SK-N-SH (cell line): ENCODE measurements at regions not wholly inside any gene's neighbourhood (a gene's known extent, or its start where the extent isn't known, plus 50 kb on each side); places are given as distances from the start of the nearest gene placed in this dataset.

ENCODE experiments used
- CTCF ChIA-PET: fragments of 300-600, 350-600 bp; formaldehyde crosslinking; extraction: SDS; loops from one replicate; lab custom pipeline; 2021; lab: Yijun Ruan, JAX
- POLR2A ChIA-PET: fragments of 350-600 bp; sonication (Branson Sonifier 250); formaldehyde crosslinking; extraction: SDS; loops from one replicate; lab custom pipeline; 2020; ENCODE audit warnings: antibody characterized with exemption, inconsistent platforms; lab: Yijun Ruan, JAX
- DNase-seq: peaks from one replicate; pipeline ENCODE4 v3.0.0; 2012
- H2AFZ ChIP-seq: fragments of 200-600 bp; sonication (generic); 2 replicates; pipeline ENCODE4 v1.8.1; 2016; ENCODE audit warnings: antibody characterized with exemption, mild to moderate bottlenecking, low read depth
- H3F3A ChIP-seq: fragments of 200-600 bp; sonication (generic); replicated peaks from 2 replicates; pipeline ENCODE3; 2016; ENCODE audit warnings: antibody characterized with exemption, mild to moderate bottlenecking; ENCODE audit not compliant: insufficient read depth
- H3K27ac ChIP-seq, 2 experiments: fragments of 200-500 bp in 1 of 2; fragments of 200-600 bp in 1 of 2; sonication (Bioruptor generic) in 1 of 2; sonication (generic), shearing (Covaris generic) in 1 of 2; 2 replicates each; pipeline versions ENCODE4 v1.5.1 to v1.6.1; 2014 to 2016; ENCODE audit warnings: low read depth in 2 of 2, inconsistent platforms in 1 of 2, low read length in 1 of 2, mild to moderate bottlenecking in 1 of 2, mixed read lengths in 1 of 2
- H3K27me3 ChIP-seq: fragments of 200-600 bp; sonication (generic), shearing (Covaris generic); 2 replicates; pipeline ENCODE4 v1.6.1; 2016; ENCODE audit warnings: mixed run types; ENCODE audit not compliant: insufficient read depth
- H3K36me3 ChIP-seq, 2 experiments: fragments of 200-500 bp in 1 of 2; fragments of 200-600 bp in 1 of 2; sonication (Bioruptor generic) in 1 of 2; sonication (generic) in 1 of 2; replicated peaks in 1 of 2; 2 replicates each; pipeline versions ENCODE3 to v1.5.1; 2014 to 2016; ENCODE audit warnings: low read length in 1 of 2, mild to moderate bottlenecking in 1 of 2; ENCODE audit not compliant: insufficient read depth in 2 of 2, control insufficient read depth in 1 of 2
- H3K4me1 ChIP-seq, 2 experiments: fragments of 200-500 bp in 1 of 2; fragments of 200-600 bp in 1 of 2; sonication (Bioruptor generic) in 1 of 2; sonication (generic), shearing (Covaris generic) in 1 of 2; 2 replicates each; pipeline versions ENCODE4 v1.5.1 to v1.6.1; 2014 to 2016; ENCODE audit warnings: low read depth in 1 of 2, low read length in 1 of 2, mixed run types in 1 of 2; ENCODE audit not compliant: insufficient read depth in 2 of 2, control insufficient read depth in 1 of 2
- H3K4me2 ChIP-seq: fragments of 200-600 bp; sonication (generic), shearing (Covaris generic); 2 replicates; pipeline ENCODE4 v1.6.1; 2017; ENCODE audit warnings: mixed run types
- H3K4me3 ChIP-seq, 2 experiments: fragments of 200-500 bp in 1 of 2; fragments of 200-600 bp in 1 of 2; sonication (Bioruptor generic) in 1 of 2; sonication (generic), shearing (Covaris generic) in 1 of 2; 2 replicates each; pipeline versions ENCODE4 v1.5.1 to v1.8.1; 2014 to 2016; ENCODE audit warnings: low read depth in 2 of 2, inconsistent platforms in 1 of 2, low read length in 1 of 2, mild to moderate bottlenecking in 1 of 2, mixed read lengths in 1 of 2, moderate library complexity in 1 of 2
- H3K79me2 ChIP-seq: fragments of 200-600 bp; sonication (generic); 2 replicates; pipeline ENCODE4 v1.8.1; 2017; ENCODE audit warnings: mild to moderate bottlenecking; ENCODE audit not compliant: insufficient read depth
- H3K9ac ChIP-seq: fragments of 200-600 bp; sonication (generic); 2 replicates; pipeline ENCODE4 v1.6.1; 2017; ENCODE audit warnings: mixed run types
- H3K9me2 ChIP-seq: fragments of 200-600 bp; sonication (generic); 2 replicates; pipeline ENCODE4 v1.6.1; 2017; ENCODE audit warnings: mixed run types
- H3K9me3 ChIP-seq: fragments of 200-600 bp; sonication (generic); 2 replicates; pipeline ENCODE4 v1.6.1; 2017; ENCODE audit warnings: mixed run types, mild to moderate bottlenecking, moderate library complexity
- H4K20me1 ChIP-seq: fragments of 200-600 bp; sonication (generic); 2 replicates; pipeline ENCODE4 v1.6.1; 2017; ENCODE audit warnings: mild to moderate bottlenecking, mixed run types; ENCODE audit not compliant: insufficient read depth
- CHD2 ChIP-seq: fragments of 150-350 bp; IDR thresholded peaks from 2 replicates; pipeline ENCODE4 v1.6.1; 2018; ENCODE audit warnings: low read length; ENCODE audit not compliant: partially characterized antibody
- ELF1 ChIP-seq: IDR thresholded peaks from 2 replicates; pipeline ENCODE4 v1.4.0; 2012
- EZH2phosphoT487 ChIP-seq: fragments of 200-600 bp; sonication (generic); IDR thresholded peaks from 2 replicates; pipeline ENCODE4 v1.6.1; 2017; ENCODE audit warnings: low read depth, mixed run types, mild to moderate bottlenecking, antibody characterized with exemption, moderate library complexity, borderline replicate concordance
- FOSL2 ChIP-seq: IDR thresholded peaks from 2 replicates; pipeline ENCODE4 v1.4.0; 2012; ENCODE audit warnings: low read depth, mild to moderate bottlenecking, moderate library complexity, borderline replicate concordance
- FOXM1 ChIP-seq: IDR thresholded peaks from 2 replicates; pipeline ENCODE4 v1.4.0; 2012; ENCODE audit warnings: low read depth, mild to moderate bottlenecking
- GATA2 ChIP-seq: sonication (generic); formaldehyde crosslinking; IDR thresholded peaks from 2 replicates; pipeline ENCODE4 v1.5.0; 2020; ENCODE audit warnings: mild to moderate bottlenecking, missing genetic modification reagents
- MEF2A ChIP-seq: IDR thresholded peaks from 2 replicates; pipeline ENCODE4 v1.4.0; 2012; ENCODE audit warnings: low read depth, borderline replicate concordance
- MXI1 ChIP-seq: IDR thresholded peaks from 2 replicates; pipeline ENCODE4 v1.6.1; 2012; ENCODE audit warnings: mild to moderate bottlenecking, low read depth, low read length, improper control_type of control experiment
- NRF1 ChIP-seq: IDR thresholded peaks from 2 replicates; pipeline ENCODE4 v1.6.1; 2012; ENCODE audit warnings: low read depth, mild to moderate bottlenecking, low read length
- POLR2AphosphoS5 ChIP-seq: IDR thresholded peaks from 2 replicates; pipeline ENCODE4 v1.6.1; 2012; ENCODE audit warnings: low read depth, low read length
- RCOR1 ChIP-seq: fragments of 150-350 bp; IDR thresholded peaks from 2 replicates; pipeline ENCODE4 v1.6.1; 2017; ENCODE audit warnings: antibody characterized with exemption, low read length
- SIN3A ChIP-seq: IDR thresholded peaks from 2 replicates; pipeline ENCODE4 v1.6.1; 2012; ENCODE audit warnings: low read depth, mild to moderate bottlenecking, low read length, moderate library complexity, borderline replicate concordance
- SMC3 ChIP-seq: IDR thresholded peaks from 2 replicates; pipeline ENCODE4 v1.6.1; 2012; ENCODE audit warnings: low read depth, low read length, improper control_type of control experiment
- TAF1 ChIP-seq: IDR thresholded peaks from 2 replicates; pipeline ENCODE4 v1.6.1; 2012; ENCODE audit warnings: low read depth, mild to moderate bottlenecking, low read length, moderate library complexity, borderline replicate concordance
- TCF12 ChIP-seq: IDR thresholded peaks from 2 replicates; pipeline ENCODE4 v1.4.0; 2012
- USF2 ChIP-seq: fragments of 150-350 bp; IDR thresholded peaks from 2 replicates; pipeline ENCODE4 v1.6.1; 2017; ENCODE audit warnings: antibody characterized with exemption, low read length, low read depth, borderline replicate concordance
- YY1 ChIP-seq: IDR thresholded peaks from 2 replicates; pipeline ENCODE4 v1.4.0; 2012; ENCODE audit warnings: low read depth, mild to moderate bottlenecking
- WGBS: methylation state at CpG from one replicate; pipeline ENCODE4 v1.1.6; 2017; ENCODE audit warnings: low lambda C conversion rate; 5-methylcytosine and 5-hydroxymethylcytosine counted together
- TF ChIP-seq, protein P1 (sequence below): IDR thresholded peaks from 2 replicates; pipeline ENCODE4 v1.4.0; 2012; ENCODE audit warnings: low read depth, borderline replicate concordance

DNA sequence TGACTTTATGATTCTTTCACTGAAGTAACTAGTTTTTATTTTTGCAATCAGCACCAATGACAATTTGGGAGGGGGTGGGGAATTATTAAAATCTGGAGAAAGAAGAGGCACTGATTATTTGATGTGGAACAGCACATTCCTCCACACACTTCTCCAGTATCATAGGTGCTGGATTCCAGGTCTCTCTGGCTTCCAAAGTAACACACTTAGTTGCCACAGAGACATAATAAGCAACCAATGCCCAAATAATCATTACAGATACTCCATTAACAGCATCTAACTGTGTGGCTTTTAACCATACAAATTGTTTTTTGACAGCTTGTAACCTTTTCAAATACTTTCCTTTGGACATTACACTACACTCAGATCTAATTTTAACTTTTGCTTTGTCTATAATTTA lies 131.0 kb upstream of the CDIN1 start:
- Histone ChIP-seq H3K27ac (no peak overlapping the region), H3K4me2 (no peak overlapping the region), H3K9me3 (no peaks in the 10 kb centered on the region), H3K4me3 (no peak overlapping the region), H4K20me1 (no peaks in the 10 kb centered on the region), H2AFZ (0 out of 2 replicates have a peak overlapping the region, but pooled peaks have one; percentile 24), H3K9me2 (no peaks in the 10 kb centered on the region; the same call in 1 of the 2 replicates), H3K27me3 (no peaks in the 10 kb centered on the region), H3K4me1 (no peaks in the 10 kb centered on the region; a peak in 1 of 4 replicates), H3K79me2 (no peaks in the 10 kb centered on the region), H3K36me3 (no peaks in the 10 kb centered on the region), H3F3A (no peaks in the 10 kb centered on the region), H3K9ac (no peak overlapping the region)
- no peak for DNase-seq
- no peak for TF ChIP-seq MXI1
- TF ChIP-seq ELF1 = no peak
- TF ChIP-seq TCF12 = no peak
- TF ChIP-seq TAF1 = no peak
- TF ChIP-seq POLR2AphosphoS5 = no peak
- no peak for TF ChIP-seq RCOR1
- no peak for TF ChIP-seq USF2
- no peak for TF ChIP-seq NRF1
- no peak for TF ChIP-seq FOSL2
- TF ChIP-seq, protein P1, sequence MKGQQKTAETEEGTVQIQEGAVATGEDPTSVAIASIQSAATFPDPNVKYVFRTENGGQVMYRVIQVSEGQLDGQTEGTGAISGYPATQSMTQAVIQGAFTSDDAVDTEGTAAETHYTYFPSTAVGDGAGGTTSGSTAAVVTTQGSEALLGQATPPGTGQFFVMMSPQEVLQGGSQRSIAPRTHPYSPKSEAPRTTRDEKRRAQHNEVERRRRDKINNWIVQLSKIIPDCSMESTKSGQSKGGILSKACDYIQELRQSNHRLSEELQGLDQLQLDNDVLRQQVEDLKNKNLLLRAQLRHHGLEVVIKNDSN = no peak
- TF ChIP-seq FOXM1 = no peak
- TF ChIP-seq EZH2phosphoT487 = no peak
- no peak for TF ChIP-seq MEF2A
- no peak for TF ChIP-seq CHD2
- no peak for TF ChIP-seq YY1
- TF ChIP-seq SIN3A = no peak
- no peak for TF ChIP-seq SMC3
- ChIA-PET POLR2A (no interaction called here), CTCF (no interaction called here)

GRCh38 chr15:36449084-36449661 lies 130.3 kb upstream of the CDIN1 start:
- DNase-seq = no peak
- Histone ChIP-seq H2AFZ (no peak overlapping the region), H3K9me3 (no peaks in the 10 kb centered on the region)
- TF ChIP-seq GATA2 (no peak), MEF2A (no peak), RCOR1 (no peak)
- TF ChIP-seq, protein P1 = no peak
- TF ChIP-seq, all 33 proteins: peak for 0
- POLR2A ChIA-PET = no interaction called here
- Histone ChIP-seq H3K36me3 (no peaks in the 10 kb centered on the region), H3K4me1 (no peaks in the 10 kb centered on the region; a peak in 1 of 4 replicates), H3K9me2 (no peaks in the 10 kb centered on the region; the same call in 1 of the 2 replicates), H3K9ac (no peak overlapping the region), H3F3A (no peaks in the 10 kb centered on the region), H4K20me1 (no peaks in the 10 kb centered on the region), H3K27me3 (no peaks in the 10 kb centered on the region), H3K79me2 (no peaks in the 10 kb centered on the region), H3K4me2 (no peak overlapping the region), H3K27ac (no peak overlapping the region), H3K4me3 (no peak overlapping the region)
- CTCF ChIA-PET = interaction anchor here (1.2 kb wide), 1 partner anchor 52 kb away, joined by 3 read pairs; no protein-coding TSS in a partner anchor
- 72% methylated on average over 5 of the region's 5 CpGs for WGBS
